Astrocyte of the spinal cord (primary cell): ENCODE measurements at regions not wholly inside any gene's neighbourhood (a gene's known extent, or its start where the extent isn't known, plus 50 kb on each side); places are given as distances from the start of the nearest gene placed in this dataset.

Source experiments
- DNase-seq: peaks from one replicate; pipeline ENCODE4 v3.0.0; 2011; ENCODE audit warnings: low read depth, low spot score
- H3K4me3 ChIP-seq: 2 replicates; pipeline ENCODE4 v1.5.1; 2011; ENCODE audit warnings: low read depth, mild to moderate bottlenecking, low read length, moderate library complexity
- in situ Hi-C: cut with HindIII; loops from 2 replicates; pipeline ENCODE4 v1.10.0; 2017; ENCODE audit warnings: low sequenced_read_pairs
- TF ChIP-seq, protein P1 (sequence below): IDR thresholded peaks from 2 replicates; pipeline ENCODE4 v1.5.1; 2012; ENCODE audit warnings: low read depth, mild to moderate bottlenecking, low read length, inconsistent platforms

DNA sequence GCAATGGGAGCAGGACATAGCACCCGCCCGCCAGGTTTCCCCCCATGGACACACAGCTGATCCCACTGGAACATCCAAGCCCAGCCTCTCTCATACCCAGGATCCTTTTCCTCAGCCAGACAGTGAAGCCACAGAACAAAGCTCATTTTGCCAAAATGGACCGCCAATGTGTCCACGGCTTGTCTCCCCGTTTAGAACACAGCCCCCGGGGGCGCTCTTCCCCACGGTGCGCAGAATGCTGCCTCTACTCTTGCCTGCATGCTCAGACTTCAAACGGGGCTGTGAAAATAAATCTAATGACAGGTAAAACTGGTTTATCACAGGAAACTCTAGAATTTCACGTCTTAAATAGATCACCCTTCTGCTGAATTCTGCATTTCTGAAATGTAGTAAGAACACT lies 548.5 kb upstream of the ID2 start:
- TF ChIP-seq, protein P1, sequence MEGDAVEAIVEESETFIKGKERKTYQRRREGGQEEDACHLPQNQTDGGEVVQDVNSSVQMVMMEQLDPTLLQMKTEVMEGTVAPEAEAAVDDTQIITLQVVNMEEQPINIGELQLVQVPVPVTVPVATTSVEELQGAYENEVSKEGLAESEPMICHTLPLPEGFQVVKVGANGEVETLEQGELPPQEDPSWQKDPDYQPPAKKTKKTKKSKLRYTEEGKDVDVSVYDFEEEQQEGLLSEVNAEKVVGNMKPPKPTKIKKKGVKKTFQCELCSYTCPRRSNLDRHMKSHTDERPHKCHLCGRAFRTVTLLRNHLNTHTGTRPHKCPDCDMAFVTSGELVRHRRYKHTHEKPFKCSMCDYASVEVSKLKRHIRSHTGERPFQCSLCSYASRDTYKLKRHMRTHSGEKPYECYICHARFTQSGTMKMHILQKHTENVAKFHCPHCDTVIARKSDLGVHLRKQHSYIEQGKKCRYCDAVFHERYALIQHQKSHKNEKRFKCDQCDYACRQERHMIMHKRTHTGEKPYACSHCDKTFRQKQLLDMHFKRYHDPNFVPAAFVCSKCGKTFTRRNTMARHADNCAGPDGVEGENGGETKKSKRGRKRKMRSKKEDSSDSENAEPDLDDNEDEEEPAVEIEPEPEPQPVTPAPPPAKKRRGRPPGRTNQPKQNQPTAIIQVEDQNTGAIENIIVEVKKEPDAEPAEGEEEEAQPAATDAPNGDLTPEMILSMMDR = no peak
- no peak for DNase-seq
- in situ Hi-C loops = no loop called here
- H3K4me3 ChIP-seq = no peak overlapping the region

DNA sequence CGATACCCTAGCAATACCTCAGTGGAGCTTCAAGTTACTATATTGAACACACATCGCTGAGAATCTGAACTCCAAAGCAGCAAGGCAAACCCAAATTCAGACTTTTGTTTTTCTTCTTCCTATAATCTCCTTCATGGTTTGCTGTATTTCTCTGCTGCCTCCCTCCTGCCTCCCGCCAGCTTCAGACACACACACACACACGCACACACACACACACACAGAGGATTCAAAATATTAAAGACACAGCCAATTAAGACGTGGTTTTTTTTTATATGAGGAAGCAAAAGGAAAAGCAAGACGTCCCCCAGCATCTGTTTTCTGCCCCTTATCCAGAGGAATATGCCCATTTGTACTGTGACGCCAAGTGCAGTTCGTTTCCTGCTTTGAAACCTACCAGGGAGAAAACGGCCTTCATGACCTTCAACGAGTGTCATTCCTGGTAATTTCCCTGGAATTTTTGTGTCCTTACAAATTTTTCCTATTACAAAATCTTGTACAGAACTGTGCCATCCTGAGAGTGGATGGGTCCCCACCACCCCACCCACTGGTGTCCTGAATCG lies 547.9 kb upstream of the ID2 start:
- TF ChIP-seq, protein P1 = no peak
- in situ Hi-C loops = no loop called here
- H3K4me3 ChIP-seq = no peak overlapping the region
- DNase-seq = no peak

DNA sequence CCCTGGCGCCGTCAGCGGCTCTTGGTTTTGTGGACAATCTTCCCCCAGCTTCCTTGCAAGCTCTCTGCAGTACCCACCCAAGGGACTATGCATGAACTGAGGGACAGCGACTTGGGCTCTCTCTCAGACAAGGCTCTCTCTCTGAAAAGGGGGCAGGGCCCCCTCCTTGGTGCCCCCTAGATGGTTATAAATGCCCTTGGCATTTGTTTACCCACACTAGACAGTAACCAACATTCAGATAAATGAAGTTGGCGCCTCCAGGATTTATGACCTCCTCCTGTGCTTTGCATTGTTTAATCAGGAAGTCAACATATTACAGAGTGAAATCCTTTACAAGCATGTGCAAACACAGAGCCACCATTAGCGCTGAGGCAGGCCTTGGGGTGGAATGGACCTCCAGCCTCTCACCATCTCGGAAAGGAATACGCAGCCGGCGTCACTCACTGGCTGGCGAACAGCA lies 547.4 kb upstream of the ID2 start:
- DNase-seq = no peak
- H3K4me3 ChIP-seq = no peak overlapping the region
- TF ChIP-seq, protein P1 = no peak
- in situ Hi-C loops = no loop called here

DNA sequence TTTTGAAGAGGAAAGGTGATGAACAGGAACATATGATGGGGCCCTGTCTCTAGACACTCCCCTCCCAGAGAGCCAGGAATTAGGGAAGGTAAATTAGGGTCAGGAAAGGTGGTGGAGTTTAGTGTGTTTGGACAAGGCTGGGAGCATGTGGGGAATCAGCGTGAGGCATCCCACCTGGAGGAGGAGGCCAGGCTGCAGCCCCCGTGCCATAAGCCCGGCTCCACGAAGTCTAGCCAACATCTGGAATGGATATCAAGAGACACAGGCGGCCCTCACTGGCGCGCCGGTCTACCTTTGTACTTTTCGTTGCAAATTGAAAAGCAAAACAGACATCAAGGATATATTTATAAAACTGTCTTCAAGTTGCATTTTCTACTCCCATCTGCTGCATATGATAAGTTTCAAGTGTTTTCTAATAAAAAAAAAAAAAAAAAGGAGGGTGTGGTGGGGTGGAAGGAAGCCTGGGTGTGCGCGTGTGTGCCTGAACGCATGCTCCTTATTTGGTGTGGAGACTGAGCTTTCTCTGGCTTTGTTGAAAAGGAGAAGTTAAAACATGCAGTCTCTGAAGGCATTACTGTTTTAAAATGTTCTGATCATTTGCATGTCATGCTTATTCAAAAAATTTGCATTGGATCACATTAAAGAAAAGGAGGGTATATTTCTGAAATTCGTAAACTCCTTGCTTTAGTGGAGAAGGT lies 546.7 kb upstream of the ID2 start:
- in situ Hi-C loops = no loop called here
- no peak for DNase-seq
- TF ChIP-seq, protein P1 = no peak
- no peak overlapping the region for H3K4me3 ChIP-seq

DNA sequence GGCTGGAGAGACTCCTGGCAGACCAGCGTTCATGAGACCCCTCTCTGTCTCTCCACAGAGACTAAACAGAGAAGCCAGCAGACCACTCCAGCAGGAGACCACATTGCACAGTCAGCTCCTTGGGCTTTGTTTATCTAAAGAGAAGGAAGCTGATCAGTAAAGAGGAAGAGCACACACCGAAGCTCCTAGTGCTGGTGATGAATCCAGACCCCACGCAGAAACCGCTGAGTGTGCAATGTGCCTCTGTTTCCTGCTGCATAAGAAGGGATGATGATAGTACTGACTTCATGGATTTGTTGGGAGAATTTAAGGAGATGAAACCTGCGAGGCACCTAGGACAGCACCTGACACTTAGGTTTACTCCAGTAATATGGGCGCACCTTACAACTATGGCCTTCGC lies 544.1 kb upstream of the ID2 start:
- H3K4me3 ChIP-seq = no peak overlapping the region
- no peak for DNase-seq
- in situ Hi-C loops = no loop called here
- TF ChIP-seq, protein P1 = no peak

DNA sequence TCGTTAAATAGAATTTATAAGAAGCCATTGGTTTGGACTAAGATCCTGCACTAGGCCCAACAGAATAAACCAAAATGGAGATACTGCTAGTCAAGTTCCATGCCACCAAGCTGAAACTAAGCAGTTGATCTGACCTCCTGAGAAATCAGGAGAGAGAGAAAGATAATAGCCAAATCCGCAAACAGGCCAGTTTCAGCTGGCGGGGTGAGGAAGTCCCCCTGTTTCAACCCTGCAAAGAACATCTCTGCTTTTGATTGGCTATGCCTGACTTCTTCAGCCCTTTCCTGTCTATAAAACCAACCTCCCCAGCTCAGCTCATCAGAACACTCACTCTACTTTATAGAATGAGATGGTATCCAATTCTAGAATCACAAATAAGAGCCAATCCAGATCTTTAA lies 543.3 kb upstream of the ID2 start:
- TF ChIP-seq, protein P1 = no peak
- DNase-seq = no peak
- no peak overlapping the region for H3K4me3 ChIP-seq
- in situ Hi-C loops = no loop called here
